Osteoblast (primary cell): ENCODE measurements at regions not wholly inside any gene's neighbourhood (a gene's known extent, or its start where the extent isn't known, plus 50 kb on each side); places are given as distances from the start of the nearest gene placed in this dataset.

Experiments used
- DNase-seq: peaks from one replicate; pipeline ENCODE4 v3.0.0; 2011; ENCODE audit warnings: low spot score, mixed read lengths; ENCODE audit not compliant: insufficient read length; ENCODE audit errors: missing footprints
- H2AFZ ChIP-seq: 2 replicates; pipeline ENCODE4 v1.6.0; 2011; ENCODE audit warnings: mild to moderate bottlenecking, low read length
- H3K27ac ChIP-seq: 2 replicates; pipeline ENCODE4 v1.5.1; 2011; ENCODE audit warnings: mild to moderate bottlenecking, low read depth, low read length, moderate library complexity
- H3K27me3 ChIP-seq: 2 replicates; pipeline ENCODE4 v1.6.0; 2012; ENCODE audit warnings: mild to moderate bottlenecking, control low read depth, inconsistent platforms, low read length, moderate library complexity; ENCODE audit not compliant: insufficient read depth
- H3K36me3 ChIP-seq: 2 replicates; pipeline ENCODE4 v1.5.1; 2011; ENCODE audit warnings: mild to moderate bottlenecking, low read length, control low read depth, moderate library complexity; ENCODE audit not compliant: insufficient read depth
- H3K4me1 ChIP-seq: 2 replicates; pipeline ENCODE4 v1.5.1; 2011; ENCODE audit warnings: mild to moderate bottlenecking, low read length, control low read depth, moderate library complexity; ENCODE audit not compliant: insufficient read depth
- H3K4me2 ChIP-seq: 2 replicates; pipeline ENCODE4 v1.6.0; 2011; ENCODE audit warnings: mild to moderate bottlenecking, low read length; ENCODE audit not compliant: insufficient read depth
- H3K4me3 ChIP-seq: fragments of 200-600 bp; sonication (generic); 3 replicates; pipeline ENCODE4 v1.5.1; 2012; ENCODE audit warnings: mild to moderate bottlenecking, low read length, inconsistent platforms; ENCODE audit not compliant: insufficient read depth
- H3K79me2 ChIP-seq: 2 replicates; pipeline ENCODE4 v1.6.0; 2012; ENCODE audit warnings: mild to moderate bottlenecking, low read length, control low read depth, inconsistent platforms; ENCODE audit not compliant: insufficient read depth
- H3K9me3 ChIP-seq: 2 replicates; pipeline ENCODE4 v1.5.1; 2011; ENCODE audit warnings: low read depth, low read length, control low read depth
- H4K20me1 ChIP-seq: 2 replicates; pipeline ENCODE4 v1.6.0; 2012; ENCODE audit warnings: mild to moderate bottlenecking, low read length, control low read depth; ENCODE audit not compliant: insufficient read depth
- CTCF ChIP-seq: IDR thresholded peaks from 2 replicates; pipeline ENCODE4 v1.5.1; 2011; ENCODE audit warnings: mild to moderate bottlenecking, low read depth, low read length, moderate library complexity; ENCODE audit errors: extremely low read depth

- H3K27me3 ChIP-seq, result no peaks in the 10 kb centered on the region
- H3K9me3 ChIP-seq, result no peaks in the 10 kb centered on the region
- no peaks in the 10 kb centered on the region for H3K79me2 ChIP-seq
- no peak for TF ChIP-seq CTCF
- no peaks in the 10 kb centered on the region for H3K36me3 ChIP-seq
- no peak overlapping the region for H3K27ac ChIP-seq
- no peak overlapping the region for H3K4me3 ChIP-seq
- H2AFZ ChIP-seq, result no peak overlapping the region
- peaks cover 2% of the 10 kb centered on the region for H3K4me1 ChIP-seq
- no peak for DNase-seq
- H3K4me2 ChIP-seq, result no peak overlapping the region
- no peaks in the 10 kb centered on the region for H4K20me1 ChIP-seq
Measured at GRCh38 chr12:11998944-11999315, 71.8 kb upstream of the BCL2L14 start.

- Histone ChIP-seq H3K4me3 (no peak overlapping the region), H3K79me2 (no peaks in the 10 kb centered on the region), H2AFZ (no peak overlapping the region), H3K27ac (no peak overlapping the region), H3K4me2 (no peak overlapping the region), H3K27me3 (no peaks in the 10 kb centered on the region), H3K36me3 (no peaks in the 10 kb centered on the region), H4K20me1 (no peaks in the 10 kb centered on the region), H3K4me1 (peaks cover 10% of the 10 kb centered on the region), H3K9me3 (no peaks in the 10 kb centered on the region)
- no peak for DNase-seq
- no peak for TF ChIP-seq CTCF
Measured at GRCh38 chr12:12003609-12004008, 67.1 kb upstream of the BCL2L14 start.

- Histone ChIP-seq H3K4me1 (peaks cover 12% of the 10 kb centered on the region), H3K27ac (no peak overlapping the region), H4K20me1 (no peaks in the 10 kb centered on the region), H3K4me3 (no peak overlapping the region), H3K9me3 (no peaks in the 10 kb centered on the region), H3K36me3 (no peaks in the 10 kb centered on the region), H2AFZ (no peak overlapping the region), H3K4me2 (no peak overlapping the region), H3K27me3 (no peaks in the 10 kb centered on the region), H3K79me2 (no peaks in the 10 kb centered on the region)
- TF ChIP-seq CTCF, result no peak
- no peak for DNase-seq
Measured at GRCh38 chr12:12004524-12004923, 66.2 kb upstream of the BCL2L14 start.

GRCh38 chr12:12007001-12007712, 63.6 kb upstream of the BCL2L14 start:
- peaks cover 29% of the 10 kb centered on the region for H3K4me1 ChIP-seq
- no peak overlapping the region for H3K4me2 ChIP-seq
- no peak overlapping the region for H3K4me3 ChIP-seq
- peak; percentile 88 for DNase-seq
- no peaks in the 10 kb centered on the region for H3K79me2 ChIP-seq
- H3K36me3 ChIP-seq, result no peaks in the 10 kb centered on the region
- no peaks in the 10 kb centered on the region for H3K27me3 ChIP-seq
- H3K9me3 ChIP-seq, result no peaks in the 10 kb centered on the region
- peak overlapping the region; percentile 62 for H3K27ac ChIP-seq
- TF ChIP-seq CTCF, result no peak
- H4K20me1 ChIP-seq, result no peaks in the 10 kb centered on the region
- no peak overlapping the region for H2AFZ ChIP-seq
